Bronchial epithelial cell (primary cell): ENCODE measurements at regions not wholly inside any gene's neighbourhood (a gene's known extent, or its start where the extent isn't known, plus 50 kb on each side); places are given as distances from the start of the nearest gene placed in this dataset.

Source experiments
- DNase-seq: peaks from one replicate; pipeline ENCODE4 v3.0.0-alpha.2; 2010; ENCODE audit warnings: low read depth
- FAIRE-seq: peaks from 2 replicates; lab custom pipeline; 2011; peaks lifted over from hg19 to GRCh38; lab: Jason Lieb, UNC
- H3K27me3 ChIP-seq: 2 replicates; pipeline ENCODE4 v1.5.1; 2011; ENCODE audit warnings: low read length; ENCODE audit not compliant: control insufficient read depth, insufficient read depth
- H3K36me3 ChIP-seq: 2 replicates; pipeline ENCODE4 v1.5.1; 2011; ENCODE audit warnings: low read length; ENCODE audit not compliant: control insufficient read depth, insufficient read depth
- H3K4me3 ChIP-seq: 2 replicates; pipeline ENCODE4 v1.5.1; 2011; ENCODE audit warnings: mild to moderate bottlenecking, low read depth, low read length, control low read depth
- CTCF ChIP-seq: IDR thresholded peaks from 2 replicates; pipeline ENCODE4 v1.5.1; 2011; ENCODE audit warnings: mild to moderate bottlenecking, moderate library complexity, low read length, control low read depth, inconsistent platforms; ENCODE audit not compliant: insufficient read depth, severe bottlenecking

GRCh38 chr16:79523971-79524370 is 76.6 kb downstream of the MAF start:
- TF ChIP-seq CTCF, result no peak
- no peak for DNase-seq
- Histone ChIP-seq H3K27me3 (no peaks in the 10 kb centered on the region), H3K4me3 (no peak overlapping the region), H3K36me3 (no peaks in the 10 kb centered on the region)
- FAIRE-seq, result no peak

- Histone ChIP-seq H3K27me3 (no peaks in the 10 kb centered on the region), H3K4me3 (no peak overlapping the region), H3K36me3 (no peaks in the 10 kb centered on the region)
- no peak for TF ChIP-seq CTCF
- FAIRE-seq (no peak), DNase-seq (no peak)
Observed at GRCh38 chr16:79519448-79519847, 81.1 kb downstream of the MAF start.

DNA sequence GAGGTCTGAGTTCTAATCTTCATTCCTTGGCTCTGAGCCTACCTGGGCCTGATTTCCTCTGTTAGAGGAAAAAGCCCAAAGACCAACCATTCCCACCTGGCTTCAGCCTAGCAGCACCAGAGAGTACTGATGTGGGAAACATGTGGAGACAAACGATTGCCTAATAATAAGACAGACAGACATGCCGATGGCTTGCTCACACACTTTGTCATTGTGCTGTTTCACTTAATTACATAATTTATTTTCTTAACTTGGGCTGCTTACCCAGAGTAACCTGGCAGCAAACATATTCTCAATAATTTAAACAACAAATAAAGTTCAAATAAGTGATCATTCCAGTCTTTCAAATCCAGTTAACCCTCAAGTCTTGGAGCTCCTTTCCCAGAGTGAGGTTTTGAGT is 83.4 kb downstream of the MAF start:
- peak; percentile 49 for DNase-seq
- no peak for FAIRE-seq
- no peaks in the 10 kb centered on the region for H3K27me3 ChIP-seq
- no peaks in the 10 kb centered on the region for H3K36me3 ChIP-seq
- TF ChIP-seq CTCF, result no peak
- no peak overlapping the region for H3K4me3 ChIP-seq

GRCh38 chr16:79510879-79511278 is 89.7 kb downstream of the MAF start:
- FAIRE-seq (no peak), DNase-seq (no peak)
- Histone ChIP-seq H3K4me3 (no peak overlapping the region), H3K36me3 (no peaks in the 10 kb centered on the region), H3K27me3 (no peaks in the 10 kb centered on the region)
- TF ChIP-seq CTCF, result no peak

- Histone ChIP-seq H3K4me3 (no peak overlapping the region), H3K27me3 (no peaks in the 10 kb centered on the region), H3K36me3 (no peaks in the 10 kb centered on the region)
- no peak for DNase-seq
- TF ChIP-seq CTCF, result no peak
- FAIRE-seq, result no peak
Observed at GRCh38 chr16:79509906-79510305, 90.6 kb downstream of the MAF start.

DNA sequence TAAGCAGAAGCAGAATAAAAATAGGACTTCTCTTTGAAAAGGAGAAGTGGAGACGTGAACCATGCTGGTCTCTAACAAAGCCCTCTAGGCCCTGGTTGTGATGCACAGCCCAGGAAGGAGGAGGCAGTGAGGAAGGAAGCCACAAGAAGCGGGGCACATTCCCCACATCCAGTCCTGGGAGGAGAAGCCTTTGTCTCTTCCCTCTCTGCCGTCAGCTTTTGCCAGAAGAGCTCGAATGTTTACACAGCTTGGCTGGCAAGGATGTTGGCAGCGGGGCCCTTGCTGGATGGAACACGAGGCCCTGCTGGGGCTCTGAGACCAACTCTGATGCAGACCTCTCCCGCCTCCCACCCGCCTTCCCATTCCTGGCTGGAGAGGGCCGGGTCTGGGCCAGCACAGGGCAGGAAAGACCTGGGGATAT is 91.3 kb downstream of the MAF start:
- no peaks in the 10 kb centered on the region for H3K36me3 ChIP-seq
- H3K27me3 ChIP-seq, result no peaks in the 10 kb centered on the region
- DNase-seq, result no peak
- H3K4me3 ChIP-seq, result no peak overlapping the region
- TF ChIP-seq CTCF, result no peak
- no peak for FAIRE-seq
